Neural progenitor cell (in vitro differentiated cells): ENCODE measurements at regions not wholly inside any gene's neighbourhood (a gene's known extent, or its start where the extent isn't known, plus 50 kb on each side); places are given as distances from the start of the nearest gene placed in this dataset.

Experiments used
- EZH2phosphoT487 ChIP-seq: fragments of 200-600 bp; sonication (generic); IDR thresholded peaks from 2 replicates; pipeline ENCODE4 v1.6.1; 2017; ENCODE audit warnings: antibody characterized with exemption
- TF ChIP-seq, protein P1 (sequence below): fragments of 200-600 bp; sonication (generic); IDR thresholded peaks from 2 replicates; pipeline ENCODE4 v1.5.1; 2017; ENCODE audit warnings: antibody characterized with exemption, mild to moderate bottlenecking

GRCh38 chr7:17094963-17095574 is 203.4 kb upstream of the AHR start:
- TF ChIP-seq, protein P1, sequence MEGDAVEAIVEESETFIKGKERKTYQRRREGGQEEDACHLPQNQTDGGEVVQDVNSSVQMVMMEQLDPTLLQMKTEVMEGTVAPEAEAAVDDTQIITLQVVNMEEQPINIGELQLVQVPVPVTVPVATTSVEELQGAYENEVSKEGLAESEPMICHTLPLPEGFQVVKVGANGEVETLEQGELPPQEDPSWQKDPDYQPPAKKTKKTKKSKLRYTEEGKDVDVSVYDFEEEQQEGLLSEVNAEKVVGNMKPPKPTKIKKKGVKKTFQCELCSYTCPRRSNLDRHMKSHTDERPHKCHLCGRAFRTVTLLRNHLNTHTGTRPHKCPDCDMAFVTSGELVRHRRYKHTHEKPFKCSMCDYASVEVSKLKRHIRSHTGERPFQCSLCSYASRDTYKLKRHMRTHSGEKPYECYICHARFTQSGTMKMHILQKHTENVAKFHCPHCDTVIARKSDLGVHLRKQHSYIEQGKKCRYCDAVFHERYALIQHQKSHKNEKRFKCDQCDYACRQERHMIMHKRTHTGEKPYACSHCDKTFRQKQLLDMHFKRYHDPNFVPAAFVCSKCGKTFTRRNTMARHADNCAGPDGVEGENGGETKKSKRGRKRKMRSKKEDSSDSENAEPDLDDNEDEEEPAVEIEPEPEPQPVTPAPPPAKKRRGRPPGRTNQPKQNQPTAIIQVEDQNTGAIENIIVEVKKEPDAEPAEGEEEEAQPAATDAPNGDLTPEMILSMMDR: no peak
- no peak for TF ChIP-seq EZH2phosphoT487
